ENCODE measurements at regions not wholly inside any gene's neighbourhood (a gene's known extent, or its start where the extent isn't known, plus 50 kb on each side); places are given as distances from the start of the nearest gene placed in this dataset.
"Not testable (repeated sequence)": the region's sequence is repeated elsewhere in the genome, so short reads cannot be mapped to it uniquely, and the experiment has no call there.

- WGBS, 2 donors = 86 to 96% methylated on average over 4 of the region's 4 CpGs
These were observed 178.5 kb upstream of the UGT8 start for GRCh38 chr4:114420069-114420468.

GRCh38 chr4:114423582-114423981 lies 175.0 kb upstream of the UGT8 start:
- no peak for DNase-seq
- no peaks in the 10 kb centered on the region for H3K27me3 ChIP-seq
- intact Hi-C loops (cut with DNase I; ENCODE audit: low total_unique reads) = no loop called here
- no peaks in the 10 kb centered on the region for H3K36me3 ChIP-seq (ENCODE audit: low read depth, missing control alignments)
- TF ChIP-seq CTCF (IDR thresholded peaks at IDR 0.05) (no peak), POLR2A (IDR thresholded peaks at IDR 0.05) (no peak)
- 78 to 90% methylated on average over 3 of the region's 3 CpGs for WGBS, 2 donors
- no peak overlapping the region for H3K4me3 ChIP-seq
- H3K27ac ChIP-seq = no peak overlapping the region
- no peaks in the 10 kb centered on the region for H3K9me3 ChIP-seq
- no peaks in the 10 kb centered on the region for H3K4me1 ChIP-seq

More at GRCh38 chr4:114420069-114420468, 178.5 kb upstream of the UGT8 start:
- H3K36me3 ChIP-seq (ENCODE audit: low read depth, missing control alignments) = no peaks in the 10 kb centered on the region
- DNase-seq = no peak
- TF ChIP-seq CTCF (IDR thresholded peaks at IDR 0.05) (no peak), POLR2A (IDR thresholded peaks at IDR 0.05) (no peak)
- no peaks in the 10 kb centered on the region for H3K27me3 ChIP-seq
- H3K27ac ChIP-seq = no peak overlapping the region
- H3K9me3 ChIP-seq = no peaks in the 10 kb centered on the region
- H3K4me1 ChIP-seq = no peaks in the 10 kb centered on the region
- H3K4me3 ChIP-seq = no peak overlapping the region
- intact Hi-C loops (cut with DNase I; ENCODE audit: low total_unique reads) = no loop called here

- intact Hi-C loops (cut with DNase I; ENCODE audit: low total_unique reads) = no loop called here
- no peak for DNase-seq
- Histone ChIP-seq H3K36me3 (ENCODE audit: low read depth, missing control alignments) (no peaks in the 10 kb centered on the region), H3K9me3 (no peaks in the 10 kb centered on the region), H3K27me3 (no peaks in the 10 kb centered on the region), H3K4me1 (no peaks in the 10 kb centered on the region), H3K27ac (no peak overlapping the region), H3K4me3 (no peak overlapping the region)
- WGBS, 2 donors = 75 to 93% methylated on average over 1 of the region's 1 CpG
- no peak for TF ChIP-seq POLR2A (IDR thresholded peaks at IDR 0.05)
- no peak for TF ChIP-seq CTCF (IDR thresholded peaks at IDR 0.05)
These were observed 163.5 kb upstream of the UGT8 start for GRCh38 chr4:114435116-114435515.

- H3K27me3 ChIP-seq = no peaks in the 10 kb centered on the region
- WGBS, 2 donors = 80 to 83% methylated on average over 3 of the region's 3 CpGs
- no peak overlapping the region for H3K4me3 ChIP-seq
- no peaks in the 10 kb centered on the region for H3K36me3 ChIP-seq (ENCODE audit: low read depth, missing control alignments)
- H3K27ac ChIP-seq = no peak overlapping the region
- no peak for DNase-seq
- intact Hi-C loops (cut with DNase I; ENCODE audit: low total_unique reads) = no loop called here
- H3K9me3 ChIP-seq = no peaks in the 10 kb centered on the region
- TF ChIP-seq POLR2A (IDR thresholded peaks at IDR 0.05) = no peak
- no peak for TF ChIP-seq CTCF (IDR thresholded peaks at IDR 0.05)
- no peaks in the 10 kb centered on the region for H3K4me1 ChIP-seq
These were observed 155.8 kb upstream of the UGT8 start for GRCh38 chr4:114442856-114443255.

GRCh38 chr4:114444211-114444610 lies 154.4 kb upstream of the UGT8 start:
- Histone ChIP-seq H3K27ac (no peak overlapping the region), H3K36me3 (ENCODE audit: low read depth, missing control alignments) (no peaks in the 10 kb centered on the region), H3K9me3 (no peaks in the 10 kb centered on the region), H3K27me3 (no peaks in the 10 kb centered on the region), H3K4me3 (no peak overlapping the region), H3K4me1 (no peaks in the 10 kb centered on the region)
- TF ChIP-seq POLR2A (IDR thresholded peaks at IDR 0.05) (no peak), CTCF (IDR thresholded peaks at IDR 0.05) (no peak)
- no peak for DNase-seq
- WGBS, 2 donors = 49 to 54% methylated on average over 1 of the region's 1 CpG
- intact Hi-C loops (cut with DNase I; ENCODE audit: low total_unique reads) = no loop called here

GRCh38 chr4:114447963-114448516 lies 150.6 kb upstream of the UGT8 start:
- H3K27ac ChIP-seq; intact Hi-C loops (cut with DNase I; ENCODE audit: low total_unique reads); H3K36me3 ChIP-seq (ENCODE audit: low read depth, missing control alignments); H3K9me3 ChIP-seq; H3K4me3 ChIP-seq; DNase-seq; H3K4me1 ChIP-seq; H3K27me3 ChIP-seq: not testable (repeated sequence)

All from testis (tissue), 2 donors.